ENCODE measurements at regions not wholly inside any gene's neighbourhood (a gene's known extent, or its start where the extent isn't known, plus 50 kb on each side); places are given as distances from the start of the nearest gene placed in this dataset.

GRCh38 chrX:10079231-10079630 is 77.5 kb upstream of the CLCN4 start:
- Histone ChIP-seq H3K4me2 (no peak overlapping the region), H3K36me3 (replicated peaks in 1 of 2; ENCODE audit: control insufficient read depth in 1 of 2, insufficient read depth in 2 of 2, low read length in 1 of 2) (no peaks in the 10 kb centered on the region), H3K9me3 (no peaks in the 10 kb centered on the region), H3K9ac (no peak overlapping the region), H3K4me1 (ENCODE audit: control insufficient read depth in 1 of 2, insufficient read depth in 2 of 2, low read depth in 1 of 2, low read length in 1 of 2) (peaks cover 0 to 3% of the 10 kb centered on the region in 2 experiments; a peak in 1 of 4 replicates), H3K27me3 (ENCODE audit: insufficient read depth) (no peaks in the 10 kb centered on the region), H3K27ac (ENCODE audit: low read depth in 2 of 2, low read length in 1 of 2) (no peak overlapping the region), H3F3A (replicated peaks; ENCODE audit: insufficient read depth) (no peaks in the 10 kb centered on the region), H3K79me2 (ENCODE audit: insufficient read depth) (no peaks in the 10 kb centered on the region), H3K9me2 (no peaks in the 10 kb centered on the region), H3K4me3 (ENCODE audit: low read depth in 2 of 2, low read length in 1 of 2) (no peak overlapping the region), H4K20me1 (ENCODE audit: insufficient read depth) (no peaks in the 10 kb centered on the region), H2AFZ (ENCODE audit: low read depth) (no peak overlapping the region)
- TF ChIP-seq GATA2 (CRISPR knock-in tag; IDR thresholded peaks at IDR 0.05), result no peak
- TF ChIP-seq RFX5 (IDR thresholded peaks at IDR 0.05; ENCODE audit: low read length), result no peak
- no peak for TF ChIP-seq GABPA (IDR thresholded peaks at IDR 0.05; ENCODE audit: low read depth)
- TF ChIP-seq EZH2phosphoT487 (IDR thresholded peaks at IDR 0.05; ENCODE audit: borderline replicate concordance, low read depth), result no peak
- TF ChIP-seq PBX3 (IDR thresholded peaks at IDR 0.05), result no peak
- no peak for TF ChIP-seq SMC3 (IDR thresholded peaks at IDR 0.05; ENCODE audit: low read depth, low read length)
- no peak for TF ChIP-seq NRF1 (IDR thresholded peaks at IDR 0.05; ENCODE audit: low read depth, low read length)
- no peak for TF ChIP-seq USF2 (IDR thresholded peaks at IDR 0.05; ENCODE audit: borderline replicate concordance, low read depth, low read length)
- no peak for TF ChIP-seq TCF12 (IDR thresholded peaks at IDR 0.05)
- no peak for TF ChIP-seq YY1 (IDR thresholded peaks at IDR 0.05; ENCODE audit: low read depth)
- no peak for TF ChIP-seq JUND (IDR thresholded peaks at IDR 0.05)
- TF ChIP-seq FOXJ3 (CRISPR knock-in tag; IDR thresholded peaks at IDR 0.05), result no peak
- TF ChIP-seq FOSL2 (IDR thresholded peaks at IDR 0.05; ENCODE audit: borderline replicate concordance, low read depth), result no peak
- no peak for TF ChIP-seq ELF1 (IDR thresholded peaks at IDR 0.05)
- TF ChIP-seq MEF2A (IDR thresholded peaks at IDR 0.05; ENCODE audit: borderline replicate concordance, low read depth), result no peak
- TF ChIP-seq ZBTB33 (IDR thresholded peaks at IDR 0.05; ENCODE audit: borderline replicate concordance, low read depth), result no peak
- no peak for TF ChIP-seq MAX (IDR thresholded peaks at IDR 0.05; ENCODE audit: low read depth)
- ChIA-PET POLR2A (no interaction called here), CTCF (no interaction called here)
- DNase-seq, result no peak
- 55% methylated on average over 7 of the region's 7 CpGs for WGBS (ENCODE audit: low lambda C conversion rate)

Data from SK-N-SH (cell line).